Pancreas (tissue), 10 donors: ENCODE measurements at regions not wholly inside any gene's neighbourhood (a gene's known extent, or its start where the extent isn't known, plus 50 kb on each side); places are given as distances from the start of the nearest gene placed in this dataset.

Experiments used
- ATAC-seq, 4 donors: fragments of 200-7000 bp; cut with Tn5 transposase; one replicate each; pipeline versions ENCODE4 v1.8.0 to v1.9.1; 2020; ENCODE audit warnings: mild to moderate bottlenecking in 4 of 4, moderate library complexity in 4 of 4
- DNase-seq, 6 donors: peaks; one replicate each; pipeline ENCODE4 v3.0.0-alpha.2; 2020
- FAIRE-seq: peaks from 2 replicates; lab custom pipeline; 2012; peaks lifted over from hg19 to GRCh38; lab: Jason Lieb, UNC
- H3K27ac ChIP-seq, 4 donors: fragments of 200-600 bp; sonication (generic); 1 replicate in 3 of 4; 2 replicates in 1 of 4; pipeline versions ENCODE4 v1.5.0 to v1.8.0; 2020
- H3K27me3 ChIP-seq, 4 donors: fragments of 200-600 bp; one replicate each; pipeline ENCODE4 v1.8.0; 2021
- H3K36me3 ChIP-seq, 3 donors: fragments of 200-600 bp; sonication (generic) in 1 of 3; one replicate each; pipeline versions ENCODE4 v1.5.0 to v1.8.0; 2020 to 2021
- H3K4me1 ChIP-seq, 3 donors: fragments of 200-600 bp; one replicate each; pipeline ENCODE4 v1.8.0; 2021
- H3K4me3 ChIP-seq, 4 donors: fragments of 200-600 bp; sonication (generic) in 2 of 4; one replicate each; pipeline versions ENCODE4 v1.5.0 to v1.8.0; 2020 to 2021
- H3K9me3 ChIP-seq, 4 donors: fragments of 200-600 bp; one replicate each; pipeline ENCODE4 v1.8.0; 2021
- CTCF ChIP-seq, 4 donors: fragments of 200-600 bp; sonication (generic) in 3 of 4; IDR thresholded peaks; one replicate each; pipeline versions ENCODE4 v1.5.0 to v1.8.0; 2021; ENCODE audit warnings: antibody characterized with exemption in 4 of 4
- WGBS, 2 donors: extraction: QIAGEN DNeasy Blood & Tissue Kit; methylation state at CpG; one replicate each; pipeline ENCODE4 v1.1.7; 2013; 5-methylcytosine and 5-hydroxymethylcytosine counted together
- intact Hi-C, 3 donors: fragments of 100-400 bp; cut with DNase I; formaldehyde crosslinking; loops; one replicate each; pipeline versions ENCODE4 v1.11.1 to v1.14.2; 2022
- donor health status: healthy with polysubstance abuse.
- donor health status: DM: no; HTN: no; CAD: no; lungs with moderate emphysema.
- donor health status: DM: no; HTN: no; CAD: no.
- donor health status: control.
- donor health status: control.
- donor health status: Bipolar disorder and iron deficiency.
- donor health status: DM: yes; HTN: yes; CAD: no.
- donor health status: DM: no; HTN: no; CAD: no.
- donor health status: DM: no; HTN: no; CAD: no.
- donor health status: DM: yes; HTN: yes; CAD: no.

- ATAC-seq: no peak
- intact Hi-C loops: no loop called here
- Histone ChIP-seq H3K4me3 (no peak overlapping the region), H3K9me3 (no peaks in the 10 kb centered on the region), H3K4me1 (no peaks in the 10 kb centered on the region), H3K36me3 (no peaks in the 10 kb centered on the region), H3K27ac (no peak overlapping the region), H3K27me3 (peaks cover 0 to 6% (median 0%) of the 10 kb centered on the region in 4 donors)
- WGBS, 2 donors: 19 to 21% methylated on average over 2 of the region's 2 CpGs
- DNase-seq: no peak
- no peak for FAIRE-seq
- no peak for TF ChIP-seq CTCF (IDR thresholded peaks at IDR 0.05)
These were observed 82.1 kb downstream of the MAGEB10 start for GRCh38 chrX:27889878-27890277.

GRCh38 chrX:27884654-27885053 lies 76.9 kb downstream of the MAGEB10 start:
- no peak overlapping the region for H3K4me3 ChIP-seq
- intact Hi-C loops: no loop called here
- no peak for TF ChIP-seq CTCF (IDR thresholded peaks at IDR 0.05)
- no peak for DNase-seq
- no peaks in the 10 kb centered on the region for H3K9me3 ChIP-seq
- no peaks in the 10 kb centered on the region for H3K36me3 ChIP-seq
- WGBS, 2 donors: 47 to 71% methylated on average over 5 of the region's 5 CpGs
- peaks cover 0 to 3% (median 0%) of the 10 kb centered on the region in 4 donors for H3K27me3 ChIP-seq
- H3K27ac ChIP-seq: no peak overlapping the region
- no peak for FAIRE-seq
- no peak for ATAC-seq
- no peaks in the 10 kb centered on the region for H3K4me1 ChIP-seq

- TF ChIP-seq CTCF (IDR thresholded peaks at IDR 0.05): no peak
- 35 to 42% methylated on average over 3 of the region's 3 CpGs for WGBS, 2 donors
- H3K36me3 ChIP-seq: no peaks in the 10 kb centered on the region
- H3K27me3 ChIP-seq: peaks cover 0 to 8% (median 0%) of the 10 kb centered on the region in 4 donors
- H3K4me3 ChIP-seq: no peak overlapping the region
- DNase-seq (no peak), ATAC-seq (no peak), FAIRE-seq (peak; percentile 49)
- H3K9me3 ChIP-seq: no peaks in the 10 kb centered on the region
- H3K27ac ChIP-seq: no peak overlapping the region
- no peaks in the 10 kb centered on the region for H3K4me1 ChIP-seq
- intact Hi-C loops: no loop called here
These were observed 75.8 kb downstream of the MAGEB10 start for GRCh38 chrX:27883468-27884092.

GRCh38 chrX:27882695-27883094 lies 74.9 kb downstream of the MAGEB10 start:
- Histone ChIP-seq H3K4me1 (no peaks in the 10 kb centered on the region), H3K9me3 (no peaks in the 10 kb centered on the region), H3K27ac (no peak overlapping the region), H3K4me3 (no peak overlapping the region), H3K27me3 (peaks cover 0 to 8% (median 0%) of the 10 kb centered on the region in 4 donors), H3K36me3 (no peaks in the 10 kb centered on the region)
- ATAC-seq (no peak), DNase-seq (no peak), FAIRE-seq (no peak)
- intact Hi-C loops: no loop called here
- TF ChIP-seq CTCF (IDR thresholded peaks at IDR 0.05): no peak
- 73 to 93% methylated on average over 1 of the region's 1 CpG for WGBS, 2 donors

GRCh38 chrX:27878862-27879261 lies 71.1 kb downstream of the MAGEB10 start:
- WGBS, 2 donors: 59 to 66% methylated on average over 1 of the region's 1 CpG
- Histone ChIP-seq H3K27me3 (peaks cover 0 to 8% (median 0%) of the 10 kb centered on the region in 4 donors), H3K4me3 (no peak overlapping the region), H3K27ac (no peak overlapping the region), H3K9me3 (no peaks in the 10 kb centered on the region), H3K36me3 (no peaks in the 10 kb centered on the region), H3K4me1 (no peaks in the 10 kb centered on the region)
- TF ChIP-seq CTCF (IDR thresholded peaks at IDR 0.05): no peak
- FAIRE-seq (no peak), DNase-seq (no peak), ATAC-seq (no peak)
- intact Hi-C loops: no loop called here
